Mesenchymal stem cell (in vitro differentiated cells and primary cell): ENCODE measurements at regions not wholly inside any gene's neighbourhood (a gene's known extent, or its start where the extent isn't known, plus 50 kb on each side); places are given as distances from the start of the nearest gene placed in this dataset.

Experiments
- DNase-seq: peaks from one replicate; pipeline ENCODE4 v3.0.0-alpha.2; 2013
- H2AFZ ChIP-seq: one replicate; pipeline ENCODE4 v1.6.1; 2013; ENCODE audit warnings: low read depth, mild to moderate bottlenecking, control low read depth, inconsistent platforms, low read length, moderate library complexity
- H2AK5ac ChIP-seq: 2 replicates; pipeline ENCODE4 v1.6.1; 2013; ENCODE audit warnings: low read length, moderate library complexity, mild to moderate bottlenecking, inconsistent platforms; ENCODE audit not compliant: severe bottlenecking
- H2BK120ac ChIP-seq: one replicate; pipeline ENCODE4 v1.6.1; 2013; ENCODE audit warnings: low read depth, mild to moderate bottlenecking, inconsistent platforms, low read length, moderate library complexity
- H2BK12ac ChIP-seq, 2 experiments: one replicate each; pipeline ENCODE4 v1.6.1; 2013; ENCODE audit warnings: inconsistent platforms in 2 of 2, low read length in 2 of 2, mild to moderate bottlenecking in 2 of 2, moderate library complexity in 2 of 2, control low read depth in 1 of 2
- H2BK15ac ChIP-seq: one replicate; pipeline ENCODE4 v1.6.1; 2013; ENCODE audit warnings: mild to moderate bottlenecking, low read depth, inconsistent platforms; ENCODE audit not compliant: poor library complexity, severe bottlenecking
- H2BK5ac ChIP-seq: 2 replicates; pipeline ENCODE4 v1.6.1; 2013; ENCODE audit warnings: low read depth, mild to moderate bottlenecking, low read length, control low read depth, inconsistent platforms; ENCODE audit not compliant: poor library complexity, severe bottlenecking
- H3K14ac ChIP-seq, 2 experiments: one replicate each; pipeline ENCODE4 v1.6.1; 2013; ENCODE audit warnings: inconsistent platforms in 2 of 2, low read length in 2 of 2, control low read depth in 1 of 2, mild to moderate bottlenecking in 1 of 2, moderate library complexity in 1 of 2
- H3K18ac ChIP-seq, 2 experiments: one replicate each; pipeline ENCODE4 v1.6.1; 2013; ENCODE audit warnings: inconsistent platforms in 2 of 2, low read length in 2 of 2, control low read depth in 1 of 2, low read depth in 1 of 2, mild to moderate bottlenecking in 1 of 2
- H3K23ac ChIP-seq, 2 experiments: one replicate each; pipeline ENCODE4 v1.6.1; 2013; ENCODE audit warnings: inconsistent platforms in 2 of 2, low read length in 2 of 2, mild to moderate bottlenecking in 2 of 2, moderate library complexity in 2 of 2, control low read depth in 1 of 2
- H3K27ac ChIP-seq: 2 replicates; pipeline ENCODE4 v1.5.1; 2013; ENCODE audit warnings: mild to moderate bottlenecking, moderate library complexity, low read length, control low read depth, inconsistent platforms; ENCODE audit not compliant: poor library complexity, severe bottlenecking
- H3K27me3 ChIP-seq, 2 experiments: 2 replicates each; pipeline versions ENCODE4 v1.6.1 to v1.7.0; 2013; ENCODE audit warnings: low read length in 2 of 2, mild to moderate bottlenecking in 2 of 2, moderate library complexity in 2 of 2, control low read depth in 1 of 2, inconsistent platforms in 1 of 2; ENCODE audit not compliant: control insufficient read depth in 1 of 2, insufficient read depth in 1 of 2
- H3K36me3 ChIP-seq, 2 experiments: 2 replicates each; pipeline versions ENCODE4 v1.6.1 to v1.7.0; 2013; ENCODE audit warnings: low read length in 2 of 2, control low read depth in 1 of 2, inconsistent platforms in 1 of 2, low read depth in 1 of 2, mild to moderate bottlenecking in 1 of 2; ENCODE audit not compliant: insufficient read depth in 2 of 2, control insufficient read depth in 1 of 2
- H3K4ac ChIP-seq, 2 experiments: one replicate each; pipeline ENCODE4 v1.6.1; 2013; ENCODE audit warnings: inconsistent platforms in 2 of 2, low read length in 2 of 2, mild to moderate bottlenecking in 2 of 2, moderate library complexity in 2 of 2, control low read depth in 1 of 2, low read depth in 1 of 2
- H3K4me1 ChIP-seq: 2 replicates; pipeline ENCODE4 v1.6.1; 2013; ENCODE audit warnings: low read depth, low read length, control low read depth; ENCODE audit not compliant: control insufficient read depth, insufficient read depth
- H3K4me2 ChIP-seq: 2 replicates; pipeline ENCODE4 v1.6.1; 2013; ENCODE audit warnings: low read length, mild to moderate bottlenecking, inconsistent platforms; ENCODE audit not compliant: poor library complexity, severe bottlenecking
- H3K4me3 ChIP-seq, 2 experiments: 2 replicates each; pipeline versions ENCODE4 v1.5.1 to v1.7.0; 2013; ENCODE audit warnings: low read length in 2 of 2, mild to moderate bottlenecking in 2 of 2, control low read depth in 1 of 2, low read depth in 1 of 2; ENCODE audit not compliant: insufficient read depth in 1 of 2
- H3K79me1 ChIP-seq: replicated peaks from 2 replicates; pipeline ENCODE4 v1.6.1; 2013; ENCODE audit warnings: mild to moderate bottlenecking, control low read depth, low read length, inconsistent platforms; ENCODE audit not compliant: poor library complexity, severe bottlenecking
- H3K9ac ChIP-seq: 2 replicates; pipeline ENCODE4 v1.7.0; 2013; ENCODE audit warnings: mild to moderate bottlenecking, low read length, moderate library complexity
- H3K9me3 ChIP-seq: 2 replicates; pipeline ENCODE4 v1.7.0; 2013; ENCODE audit warnings: mild to moderate bottlenecking, low read length; ENCODE audit not compliant: control insufficient read depth
- H4K8ac ChIP-seq: one replicate; pipeline ENCODE4 v1.6.1; 2013; ENCODE audit warnings: inconsistent platforms, mild to moderate bottlenecking, low read length, moderate library complexity
- H4K91ac ChIP-seq: one replicate; pipeline ENCODE4 v1.6.1; 2013; ENCODE audit warnings: mild to moderate bottlenecking, low read length, inconsistent platforms
- WGBS: methylation state at CpG from one replicate; pipeline ENCODE4 v1.1.7; 2013; ENCODE audit warnings: mixed read lengths; 5-methylcytosine and 5-hydroxymethylcytosine counted together

DNA sequence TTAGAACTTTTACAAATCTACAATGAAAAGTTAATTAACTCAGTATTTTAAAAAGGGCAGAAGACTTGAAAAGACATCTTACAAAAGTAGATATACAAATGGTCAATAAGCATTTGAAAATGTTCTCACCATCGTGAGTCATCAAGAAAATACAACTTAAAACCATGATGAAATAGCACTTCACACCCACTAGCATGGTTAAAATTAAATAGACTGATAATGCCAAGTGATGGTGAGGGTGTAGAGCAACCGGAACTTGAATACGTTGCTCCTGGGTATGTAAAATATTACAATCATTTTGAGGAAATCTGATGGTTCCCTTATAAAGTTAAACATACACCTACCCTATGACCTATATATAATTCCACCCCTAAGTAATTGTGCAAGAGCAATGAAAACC, 319.8 kb upstream of the UMPS start:
- H3K79me1 ChIP-seq = no peaks in the 10 kb centered on the region
- no peak overlapping the region for H4K8ac ChIP-seq

DNA sequence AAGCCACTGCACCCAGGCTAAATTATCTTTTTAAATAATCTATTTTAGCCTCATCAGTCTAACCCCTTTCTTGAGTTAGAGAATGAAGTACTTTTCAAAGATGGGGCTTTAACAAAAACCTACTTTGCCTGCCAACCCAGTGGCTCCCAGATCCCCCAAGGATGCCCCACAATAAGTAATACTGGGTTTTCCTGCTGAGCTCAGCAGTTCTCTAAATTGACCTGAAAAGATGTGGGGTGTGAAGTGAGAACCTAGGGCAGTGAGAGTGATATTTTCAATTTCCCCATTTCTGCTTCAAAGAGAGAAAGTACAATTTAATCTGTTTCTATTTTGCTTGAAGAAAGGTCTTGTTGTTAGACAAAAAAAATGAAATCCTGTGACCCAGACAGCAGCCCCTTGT, 318.5 kb upstream of the UMPS start:
- H2AFZ ChIP-seq = no peak overlapping the region
- no peaks in the 10 kb centered on the region for H3K9me3 ChIP-seq
- H4K91ac ChIP-seq = no peak overlapping the region
- H3K27ac ChIP-seq = no peak overlapping the region
- no peak overlapping the region for H3K4ac ChIP-seq
- H4K8ac ChIP-seq = no peak overlapping the region
- no peaks in the 10 kb centered on the region for H3K27me3 ChIP-seq
- no peak overlapping the region for H3K4me3 ChIP-seq
- H3K9ac ChIP-seq = no peak overlapping the region
- no peak overlapping the region for H3K23ac ChIP-seq
- H2BK12ac ChIP-seq = no peak overlapping the region
- peaks cover 7 to 20% of the 10 kb centered on the region in 2 experiments for H3K36me3 ChIP-seq
- H2BK5ac ChIP-seq = no peak overlapping the region
- no peak overlapping the region for H3K14ac ChIP-seq
- H2BK15ac ChIP-seq = no peak overlapping the region
- H3K18ac ChIP-seq = no peak overlapping the region
- no peaks in the 10 kb centered on the region for H3K79me1 ChIP-seq
- no peak overlapping the region for H3K4me2 ChIP-seq
- no peak overlapping the region for H2BK120ac ChIP-seq
- no peak overlapping the region for H2AK5ac ChIP-seq
- H3K4me1 ChIP-seq = peaks cover 3% of the 10 kb centered on the region
- DNase-seq = no peak

More for the DNA sequence above, 319.8 kb upstream of the UMPS start:
- H2BK15ac ChIP-seq = no peak overlapping the region
- H3K9ac ChIP-seq = no peak overlapping the region
- no peak overlapping the region for H2AFZ ChIP-seq
- H3K23ac ChIP-seq = no peak overlapping the region
- H3K4me1 ChIP-seq = peaks cover 3% of the 10 kb centered on the region
- H3K27ac ChIP-seq = no peak overlapping the region
- H2AK5ac ChIP-seq = no peak overlapping the region
- H3K18ac ChIP-seq = no peak overlapping the region
- H3K14ac ChIP-seq = no peak overlapping the region
- DNase-seq = peak; percentile 16
- no peak overlapping the region for H2BK120ac ChIP-seq
- no peak overlapping the region for H2BK5ac ChIP-seq
- peaks cover 7 to 14% of the 10 kb centered on the region in 2 experiments for H3K36me3 ChIP-seq
- no peaks in the 10 kb centered on the region for H3K9me3 ChIP-seq
- H3K4me2 ChIP-seq = no peak overlapping the region
- H3K4ac ChIP-seq = no peak overlapping the region
- H2BK12ac ChIP-seq = no peak overlapping the region
- H3K27me3 ChIP-seq = no peaks in the 10 kb centered on the region
- no peak overlapping the region for H4K91ac ChIP-seq
- WGBS = no CpG with 5 or more reads among the region's 3 CpGs
- no peak overlapping the region for H3K4me3 ChIP-seq

DNA sequence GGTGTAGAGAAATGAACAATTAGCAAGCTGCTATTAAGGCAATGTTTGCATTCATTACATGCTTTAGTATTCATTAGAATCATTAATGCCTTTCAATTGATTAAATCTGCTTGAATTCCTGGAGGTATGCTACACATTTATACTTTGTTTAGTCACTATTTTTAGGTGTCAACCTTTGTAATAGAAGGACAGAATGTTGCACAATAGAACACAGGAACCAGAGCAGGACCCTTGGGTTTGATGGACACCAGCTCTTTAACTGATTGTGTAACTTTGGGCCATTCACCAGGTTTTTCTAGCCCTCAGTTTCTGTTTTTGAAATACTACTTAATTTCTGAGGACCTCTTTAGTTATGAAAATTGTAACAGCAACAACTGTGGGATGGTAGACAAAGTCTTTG, 317.6 kb upstream of the UMPS start:
- Histone ChIP-seq H3K9me3 (no peaks in the 10 kb centered on the region), H3K4me3 (no peak overlapping the region), H3K14ac (no peak overlapping the region), H4K8ac (no peak overlapping the region), H2BK5ac (no peak overlapping the region), H3K18ac (no peak overlapping the region), H3K4ac (no peak overlapping the region), H2AFZ (no peak overlapping the region), H3K23ac (no peak overlapping the region), H4K91ac (no peak overlapping the region), H3K36me3 (peaks cover 7 to 20% of the 10 kb centered on the region in 2 experiments), H3K79me1 (no peaks in the 10 kb centered on the region), H2BK15ac (no peak overlapping the region), H3K27ac (no peak overlapping the region), H3K4me2 (no peak overlapping the region), H2BK120ac (no peak overlapping the region), H3K9ac (no peak overlapping the region), H2BK12ac (no peak overlapping the region), H3K27me3 (no peaks in the 10 kb centered on the region), H2AK5ac (no peak overlapping the region), H3K4me1 (peaks cover 2% of the 10 kb centered on the region)
- no peak for DNase-seq

DNA sequence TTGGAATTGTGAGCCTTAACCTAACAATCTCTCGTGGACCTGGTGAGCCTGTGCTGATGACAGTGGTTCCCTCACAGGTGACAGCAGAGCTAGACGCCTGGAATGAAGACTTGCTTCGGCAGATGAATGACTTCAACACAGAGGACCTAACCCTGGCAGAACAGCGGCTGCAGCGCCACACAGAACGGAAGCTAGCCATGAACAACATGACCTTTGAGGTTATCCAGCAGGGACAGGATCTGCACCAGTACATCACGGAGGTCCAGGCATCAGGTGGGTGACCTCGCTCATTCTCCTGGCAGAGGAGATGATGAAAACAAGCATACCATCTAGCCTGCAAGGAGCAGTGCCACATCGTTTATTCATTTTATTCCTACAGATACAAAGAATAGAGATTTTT, 316.9 kb upstream of the UMPS start:
- Histone ChIP-seq H3K9me3 (no peaks in the 10 kb centered on the region), H3K79me1 (no peaks in the 10 kb centered on the region), H3K36me3 (peaks cover 7 to 20% of the 10 kb centered on the region in 2 experiments), H3K14ac (no peak overlapping the region), H3K4me2 (no peak overlapping the region), H2BK120ac (no peak overlapping the region), H4K8ac (no peak overlapping the region), H3K18ac (no peak overlapping the region), H2AK5ac (no peak overlapping the region), H3K27me3 (no peaks in the 10 kb centered on the region), H2BK12ac (no peak overlapping the region), H2BK15ac (no peak overlapping the region), H3K9ac (no peak overlapping the region), H3K4me3 (no peak overlapping the region), H3K4ac (no peak overlapping the region), H4K91ac (no peak overlapping the region), H3K23ac (no peak overlapping the region), H2AFZ (no peak overlapping the region), H3K4me1 (peaks cover 2% of the 10 kb centered on the region), H3K27ac (no peak overlapping the region), H2BK5ac (no peak overlapping the region)
- DNase-seq = no peak
- 93% methylated on average over 9 of the region's 9 CpGs for WGBS
